Activated CD8-positive, alpha-beta T cell treated with anti-CD3 and anti-CD28 coated beads, Interleukin-2, amount 10 ng/mL, durations not matched to agents 7 days and 5 days (primary cell): ENCODE measurements at regions not wholly inside any gene's neighbourhood (a gene's known extent, or its start where the extent isn't known, plus 50 kb on each side); places are given as distances from the start of the nearest gene placed in this dataset.
"Not testable (repeated sequence)": the region's sequence is repeated elsewhere in the genome, so short reads cannot be mapped to it uniquely, and the experiment has no call there.

Source experiments
- ATAC-seq: fragments of 150-1000 bp; cut with Tn5 transposase; one replicate; pipeline ENCODE4 v1.10.0; 2021; ENCODE audit warnings: moderate library complexity
- CTCF ChIA-PET: fragments of 350-600 bp; sonication (Branson Sonifier 250); formaldehyde crosslinking; loops from one replicate; lab custom pipeline; 2021; ENCODE audit warnings: antibody characterized with exemption; lab: Charles Lee
- POLR2A ChIA-PET: fragments of 350-600 bp; sonication (Branson Sonifier 250); formaldehyde crosslinking; loops from one replicate; lab custom pipeline; 2021; ENCODE audit warnings: antibody characterized with exemption; lab: Charles Lee
- DNase-seq: peaks from one replicate; pipeline ENCODE4 v3.0.0-alpha.2; 2020
- H3K27ac Mint-ChIP-seq: one replicate; pipeline ENCODE4 v1.8.0; 2021; ENCODE audit warnings: mild to moderate bottlenecking, mixed read lengths
- H3K27me3 Mint-ChIP-seq: one replicate; pipeline ENCODE4 v1.8.0; 2021; ENCODE audit warnings: low read depth, mixed read lengths
- H3K36me3 Mint-ChIP-seq: one replicate; pipeline ENCODE4 v1.8.0; 2021; ENCODE audit warnings: low read depth, mixed read lengths
- H3K4me1 Mint-ChIP-seq: one replicate; pipeline ENCODE4 v1.8.0; 2021; ENCODE audit warnings: low read depth, mixed read lengths
- H3K4me3 Mint-ChIP-seq: one replicate; pipeline ENCODE4 v1.8.0; 2021; ENCODE audit warnings: mild to moderate bottlenecking, mixed read lengths
- H3K9me3 Mint-ChIP-seq: one replicate; pipeline ENCODE4 v1.8.0; 2022; ENCODE audit warnings: mixed read lengths; ENCODE audit not compliant: insufficient read depth

DNA sequence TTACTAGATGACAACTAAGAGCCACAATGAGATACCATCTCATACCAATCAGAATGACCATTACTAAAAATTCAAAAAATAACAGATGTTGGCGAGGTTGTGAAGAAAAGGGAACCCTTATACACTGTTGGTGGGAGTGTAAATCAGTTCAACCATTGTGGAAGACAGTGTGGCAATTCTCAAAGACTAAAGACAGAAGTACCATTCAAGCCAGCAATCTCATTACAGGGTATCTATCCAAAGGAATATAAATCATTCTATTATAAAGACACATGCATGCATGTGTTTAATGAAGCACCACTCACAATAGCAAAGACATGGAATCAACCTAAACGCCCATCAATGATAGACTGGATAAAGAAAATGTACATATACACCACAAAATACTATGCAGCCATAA, 705.1 kb upstream of the ACVR2A start:
- CTCF ChIA-PET, ATAC-seq, H3K4me1 Mint-ChIP-seq, H3K27me3 Mint-ChIP-seq, DNase-seq, H3K4me3 Mint-ChIP-seq, H3K36me3 Mint-ChIP-seq, H3K27ac Mint-ChIP-seq, H3K9me3 Mint-ChIP-seq, POLR2A ChIA-PET: not testable (repeated sequence)

DNA sequence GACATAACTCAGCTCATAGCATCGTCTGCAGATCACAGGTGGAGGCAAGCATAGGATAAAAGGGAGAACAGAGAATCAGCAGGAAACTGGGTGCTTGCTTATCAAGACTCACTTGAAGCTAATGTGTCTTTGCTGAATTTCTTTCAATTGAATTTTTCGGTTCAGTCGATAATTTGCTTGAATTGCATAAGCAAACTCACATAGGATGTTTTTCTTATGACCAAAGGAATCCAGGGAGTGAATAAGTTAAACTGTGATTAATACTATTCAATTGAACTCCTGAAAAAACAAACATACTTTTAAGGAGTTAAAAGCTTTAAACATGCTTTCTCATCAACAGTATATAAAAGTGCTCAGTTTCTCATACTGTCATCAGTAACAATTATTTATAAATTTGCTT, 707.1 kb upstream of the ACVR2A start:
- ChIA-PET POLR2A (no interaction called here), CTCF (no interaction called here)
- Mint-ChIP-seq H3K4me1 (no peaks in the 10 kb centered on the region), H3K4me3 (no peak overlapping the region), H3K36me3 (no peaks in the 10 kb centered on the region), H3K27me3 (no peaks in the 10 kb centered on the region), H3K9me3 (no peaks in the 10 kb centered on the region), H3K27ac (no peak overlapping the region)
- ATAC-seq (no peak), DNase-seq (no peak)

DNA sequence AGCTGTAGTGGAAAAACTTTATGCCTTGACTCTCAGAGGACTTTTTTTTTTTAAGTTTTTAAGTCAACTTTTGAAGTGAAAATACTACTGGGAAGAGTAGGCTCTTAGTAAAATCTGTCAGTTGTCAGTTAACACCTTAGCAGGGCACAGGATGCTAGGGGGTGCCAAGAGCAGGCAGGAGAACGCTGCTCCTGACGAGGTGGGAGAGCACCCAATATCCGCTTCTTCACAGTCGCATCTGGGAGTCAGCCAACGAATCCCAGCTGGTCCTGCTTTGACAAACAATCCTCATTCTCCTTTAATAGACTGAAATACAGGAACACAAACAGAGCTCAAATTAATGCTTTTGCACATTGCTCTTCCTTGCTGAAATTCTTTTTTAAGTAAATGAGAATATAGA, 709.5 kb upstream of the ACVR2A start:
- Mint-ChIP-seq H3K4me3 (no peak overlapping the region), H3K4me1 (no peaks in the 10 kb centered on the region), H3K27me3 (no peaks in the 10 kb centered on the region), H3K27ac (no peak overlapping the region), H3K9me3 (no peaks in the 10 kb centered on the region), H3K36me3 (no peaks in the 10 kb centered on the region)
- POLR2A ChIA-PET: no interaction called here
- CTCF ChIA-PET: no interaction called here
- ATAC-seq: no peak
- no peak for DNase-seq

DNA sequence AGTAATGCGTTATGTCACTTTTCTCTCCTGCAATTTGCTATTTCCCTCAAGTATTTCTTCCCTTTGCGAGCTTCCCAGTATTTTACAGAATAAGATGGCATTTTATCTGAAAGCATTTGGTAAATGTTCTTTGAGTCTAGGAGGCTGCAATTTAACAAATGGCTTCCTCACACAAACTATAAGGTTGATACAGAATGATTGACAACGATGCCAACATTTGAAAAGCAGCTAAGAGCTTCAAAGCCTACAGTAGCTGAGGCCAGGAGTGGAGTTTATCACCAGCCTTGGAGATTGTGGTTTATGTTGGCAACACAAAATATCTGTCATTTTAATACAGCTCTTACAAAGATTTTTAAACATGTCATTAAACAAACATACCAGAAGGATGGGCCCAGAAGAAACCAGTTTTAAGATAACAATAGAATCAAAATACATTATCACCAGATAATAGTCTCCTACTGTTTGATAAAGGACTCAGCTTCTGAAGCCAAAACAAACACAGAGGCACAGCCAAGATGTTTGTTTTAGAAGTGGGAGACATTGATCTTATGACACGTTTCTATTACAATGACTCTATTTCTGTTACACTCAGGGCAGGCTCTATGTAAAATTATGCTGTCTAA, 711.4 kb upstream of the ACVR2A start:
- no peaks in the 10 kb centered on the region for H3K9me3 Mint-ChIP-seq
- no peaks in the 10 kb centered on the region for H3K36me3 Mint-ChIP-seq
- DNase-seq (no peak), ATAC-seq (no peak)
- no peaks in the 10 kb centered on the region for H3K4me1 Mint-ChIP-seq
- no peaks in the 10 kb centered on the region for H3K27me3 Mint-ChIP-seq
- POLR2A ChIA-PET: no interaction called here
- CTCF ChIA-PET: no interaction called here
- H3K4me3 Mint-ChIP-seq: no peak overlapping the region
- no peak overlapping the region for H3K27ac Mint-ChIP-seq

DNA sequence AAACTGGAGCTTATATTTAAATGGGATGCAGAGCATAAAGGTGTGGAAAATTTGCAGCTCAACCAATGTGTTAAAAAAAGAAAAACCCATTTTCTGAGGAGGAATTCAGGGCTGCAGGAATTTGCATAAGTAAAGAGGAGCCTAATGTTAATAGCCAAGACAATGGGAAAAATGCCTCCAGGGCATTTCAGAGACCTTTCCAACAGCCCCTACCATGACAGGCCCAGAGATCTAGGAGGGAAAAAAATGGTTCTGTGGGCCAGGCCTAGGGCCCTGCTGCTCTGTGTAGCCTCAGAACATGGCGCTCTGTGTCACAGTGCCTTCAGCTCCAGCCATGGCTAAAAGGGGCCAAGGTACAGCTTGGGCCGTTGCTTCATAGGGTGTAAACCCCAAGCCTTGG, 719.7 kb upstream of the ACVR2A start:
- no peaks in the 10 kb centered on the region for H3K36me3 Mint-ChIP-seq
- no peak for ATAC-seq
- no peaks in the 10 kb centered on the region for H3K9me3 Mint-ChIP-seq
- H3K4me1 Mint-ChIP-seq: no peaks in the 10 kb centered on the region
- ChIA-PET POLR2A (no interaction called here), CTCF (no interaction called here)
- no peak overlapping the region for H3K27ac Mint-ChIP-seq
- no peak for DNase-seq
- H3K4me3 Mint-ChIP-seq: no peak overlapping the region
- no peaks in the 10 kb centered on the region for H3K27me3 Mint-ChIP-seq

DNA sequence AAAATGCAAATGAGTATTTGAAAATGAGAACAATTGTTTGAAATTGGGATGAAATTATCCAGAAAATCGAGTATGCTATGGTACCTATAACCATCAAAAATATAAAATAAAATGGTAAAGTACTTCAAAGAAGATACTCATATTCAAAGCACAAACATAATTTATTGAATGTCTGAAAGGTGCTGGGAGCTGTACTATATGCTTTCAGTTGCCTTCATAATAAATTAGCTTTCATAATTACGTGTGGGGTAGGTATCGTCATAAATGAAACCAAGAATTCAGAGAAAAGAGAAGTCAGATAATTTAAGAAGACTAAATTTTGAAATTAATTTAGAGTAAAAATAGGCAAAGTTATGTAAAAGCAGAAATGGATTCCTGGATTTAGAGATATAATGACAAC, 721.9 kb upstream of the ACVR2A start:
- CTCF ChIA-PET: no interaction called here
- H3K4me3 Mint-ChIP-seq: no peak overlapping the region
- H3K27me3 Mint-ChIP-seq: no peaks in the 10 kb centered on the region
- POLR2A ChIA-PET: no interaction called here
- H3K27ac Mint-ChIP-seq: no peak overlapping the region
- ATAC-seq (no peak), DNase-seq (no peak)
- no peaks in the 10 kb centered on the region for H3K36me3 Mint-ChIP-seq
- no peaks in the 10 kb centered on the region for H3K4me1 Mint-ChIP-seq
- H3K9me3 Mint-ChIP-seq: no peaks in the 10 kb centered on the region

DNA sequence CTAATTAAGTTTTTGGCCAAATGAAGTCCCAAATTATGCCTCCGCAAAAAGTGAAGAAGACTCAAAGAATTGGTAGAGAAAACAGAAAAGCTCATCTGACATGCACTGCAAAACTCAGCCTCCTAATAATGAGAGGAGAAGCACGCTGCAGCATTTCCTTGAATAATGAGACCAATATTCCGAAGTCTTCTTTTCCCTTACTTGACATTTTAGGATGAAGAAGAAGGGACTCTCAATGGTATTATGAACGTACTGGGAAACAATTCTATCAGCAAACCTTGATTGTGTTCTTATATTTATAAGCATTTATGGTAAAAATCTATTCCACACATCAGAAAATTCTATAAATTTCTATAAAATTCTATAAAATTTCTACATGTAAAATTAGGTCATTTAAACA, 733.9 kb upstream of the ACVR2A start:
- no peak for ATAC-seq
- Mint-ChIP-seq H3K9me3 (no peaks in the 10 kb centered on the region), H3K4me3 (no peak overlapping the region), H3K4me1 (no peaks in the 10 kb centered on the region), H3K36me3 (no peaks in the 10 kb centered on the region), H3K27ac (no peak overlapping the region), H3K27me3 (no peaks in the 10 kb centered on the region)
- DNase-seq: no peak
- ChIA-PET POLR2A (no interaction called here), CTCF (no interaction called here)

DNA sequence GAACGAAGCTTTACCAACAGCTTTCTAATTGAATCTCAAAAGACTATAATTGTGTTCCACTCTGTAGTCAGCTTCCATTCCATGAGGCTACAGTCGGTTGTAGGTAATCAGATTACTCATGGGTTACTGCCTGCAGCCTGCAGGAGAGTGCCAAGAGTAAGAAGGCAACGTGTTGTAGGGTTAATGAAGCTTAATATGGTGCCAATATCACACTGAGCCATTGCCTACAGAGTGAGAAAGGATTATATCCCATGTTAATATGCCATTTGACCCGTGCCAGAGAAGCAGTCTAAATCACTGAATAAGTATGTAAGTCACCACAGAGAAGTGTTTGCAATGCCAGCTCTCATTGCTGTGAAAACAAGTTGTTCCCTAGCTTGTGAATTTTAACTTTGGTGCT, 734.5 kb upstream of the ACVR2A start:
- no peaks in the 10 kb centered on the region for H3K9me3 Mint-ChIP-seq
- CTCF ChIA-PET: no interaction called here
- H3K27ac Mint-ChIP-seq: no peak overlapping the region
- DNase-seq (no peak), ATAC-seq (no peak)
- H3K4me3 Mint-ChIP-seq: no peak overlapping the region
- H3K36me3 Mint-ChIP-seq: no peaks in the 10 kb centered on the region
- POLR2A ChIA-PET: no interaction called here
- no peaks in the 10 kb centered on the region for H3K4me1 Mint-ChIP-seq
- H3K27me3 Mint-ChIP-seq: no peaks in the 10 kb centered on the region

DNA sequence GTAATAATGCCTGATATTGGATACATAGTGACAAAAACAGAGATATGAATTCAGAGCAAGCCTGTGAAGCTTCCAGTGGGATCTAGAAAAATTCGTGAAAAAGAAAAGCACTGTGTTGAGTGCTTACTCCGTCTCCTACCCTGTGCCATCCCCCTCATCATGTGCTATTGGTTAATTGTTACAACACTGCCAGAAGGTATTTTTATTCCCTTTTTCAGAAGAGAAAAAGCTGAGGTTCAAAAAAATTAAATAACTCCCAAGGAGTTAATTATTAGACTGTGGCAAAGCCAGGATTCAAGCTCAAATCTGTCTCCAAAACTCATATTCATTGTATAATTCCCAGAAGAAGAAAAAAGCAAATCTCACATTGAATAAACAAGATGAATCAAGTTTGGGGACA, 735.5 kb upstream of the ACVR2A start:
- H3K36me3 Mint-ChIP-seq: no peaks in the 10 kb centered on the region
- H3K9me3 Mint-ChIP-seq: no peaks in the 10 kb centered on the region
- no peaks in the 10 kb centered on the region for H3K4me1 Mint-ChIP-seq
- no peak overlapping the region for H3K27ac Mint-ChIP-seq
- H3K27me3 Mint-ChIP-seq: no peaks in the 10 kb centered on the region
- ChIA-PET POLR2A (no interaction called here), CTCF (no interaction called here)
- no peak overlapping the region for H3K4me3 Mint-ChIP-seq
- DNase-seq (no peak), ATAC-seq (no peak)

DNA sequence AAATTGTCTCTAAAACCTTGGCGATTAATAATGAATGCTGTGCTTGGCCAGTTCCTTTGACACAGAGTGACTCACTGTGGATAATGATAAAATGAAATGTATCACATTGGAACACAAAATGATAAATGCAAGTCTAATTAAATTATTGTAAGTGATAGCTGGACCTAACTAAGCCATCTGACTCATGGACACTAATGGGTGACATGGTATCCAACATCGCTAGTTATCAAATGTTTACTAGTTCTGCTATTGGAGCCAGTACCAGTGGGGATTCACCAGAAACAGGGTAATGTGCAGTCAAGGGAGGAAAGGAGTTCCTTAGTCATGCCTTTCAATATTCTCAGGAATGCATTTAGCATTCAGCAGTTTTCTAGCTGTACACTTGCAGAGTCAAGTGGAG, 736.3 kb upstream of the ACVR2A start:
- no peak for DNase-seq
- Mint-ChIP-seq H3K27me3 (no peaks in the 10 kb centered on the region), H3K4me3 (no peak overlapping the region), H3K4me1 (no peaks in the 10 kb centered on the region), H3K27ac (no peak overlapping the region), H3K9me3 (no peaks in the 10 kb centered on the region), H3K36me3 (no peaks in the 10 kb centered on the region)
- POLR2A ChIA-PET: no interaction called here
- CTCF ChIA-PET: no interaction called here
- no peak for ATAC-seq

DNA sequence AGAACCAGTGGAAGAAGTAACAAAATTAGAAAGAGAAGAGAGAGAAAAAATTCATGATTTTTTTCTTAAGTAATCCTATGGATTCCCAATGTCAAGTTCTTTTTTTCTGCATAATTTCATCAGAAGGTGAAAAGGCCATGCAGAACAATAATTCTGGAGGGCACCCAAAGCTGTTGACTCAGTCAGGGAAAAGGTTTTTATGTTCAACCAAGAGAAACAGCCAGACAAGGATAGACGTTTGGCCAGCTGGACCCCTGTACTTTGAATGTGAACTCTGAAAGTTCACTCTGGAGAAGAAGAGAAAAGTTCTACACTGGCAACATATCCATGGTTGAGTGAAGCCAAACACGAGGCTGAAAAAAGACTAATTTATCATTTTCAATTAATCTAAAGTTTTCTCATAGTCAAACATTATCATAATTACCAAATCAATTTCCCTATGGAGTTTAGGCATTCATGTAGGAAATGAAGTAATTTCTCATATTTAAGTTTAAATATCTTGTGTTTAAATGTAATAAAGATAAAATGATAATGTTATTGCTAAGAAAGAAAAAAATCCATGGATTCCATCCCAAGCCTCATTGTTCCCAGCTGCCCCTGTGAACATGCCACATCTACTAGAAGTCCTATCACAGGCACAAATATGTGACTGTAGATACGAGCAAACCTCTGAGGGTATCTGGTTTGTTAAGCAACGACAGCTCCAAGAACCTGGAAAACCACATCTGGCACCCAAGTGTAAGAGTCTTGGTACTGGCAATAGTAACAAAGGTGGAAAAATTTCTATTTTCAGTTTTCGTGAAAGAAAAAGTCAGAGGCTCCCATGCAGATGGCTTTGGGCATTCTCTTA, 742.7 kb upstream of the ACVR2A start:
- no peaks in the 10 kb centered on the region for H3K36me3 Mint-ChIP-seq
- H3K27me3 Mint-ChIP-seq: no peaks in the 10 kb centered on the region
- H3K27ac Mint-ChIP-seq: no peak overlapping the region
- ChIA-PET CTCF (no interaction called here), POLR2A (no interaction called here)
- H3K4me1 Mint-ChIP-seq: no peaks in the 10 kb centered on the region
- ATAC-seq (no peak), DNase-seq (no peak)
- H3K4me3 Mint-ChIP-seq: no peak overlapping the region
- no peaks in the 10 kb centered on the region for H3K9me3 Mint-ChIP-seq

DNA sequence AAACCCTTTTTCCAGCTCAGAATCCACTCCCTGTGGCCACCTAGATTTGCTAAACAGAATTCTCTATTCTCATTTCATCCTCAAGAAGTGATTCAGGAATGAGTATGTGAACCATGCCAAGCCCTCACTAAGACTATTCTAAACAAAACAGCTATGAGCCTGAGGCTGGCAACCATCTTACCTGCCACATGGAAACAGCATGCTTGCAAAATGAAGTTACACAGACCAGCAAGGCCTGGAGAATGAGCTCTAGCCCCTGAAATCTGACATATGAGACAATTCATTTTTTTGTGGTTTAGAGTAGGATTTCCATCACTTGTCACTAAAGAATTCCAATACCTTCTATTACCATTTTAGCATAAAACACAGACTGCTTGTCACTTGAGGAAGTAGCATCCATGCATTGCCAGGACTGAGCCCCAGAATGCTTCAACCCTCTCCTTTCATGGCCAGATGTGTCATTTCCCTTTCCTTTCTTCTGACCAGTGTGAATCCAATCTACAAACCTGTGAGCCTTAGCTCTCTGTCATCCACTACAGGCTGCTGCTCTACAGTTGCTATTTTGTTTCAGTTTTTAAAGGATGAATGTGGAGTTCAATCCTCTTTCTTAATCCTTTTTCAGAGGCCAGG, 744.3 kb upstream of the ACVR2A start:
- no peak for DNase-seq
- ChIA-PET POLR2A (no interaction called here), CTCF (no interaction called here)
- no peaks in the 10 kb centered on the region for H3K4me1 Mint-ChIP-seq
- ATAC-seq: no peak
- H3K27ac Mint-ChIP-seq: no peak overlapping the region
- H3K27me3 Mint-ChIP-seq: no peaks in the 10 kb centered on the region
- H3K36me3 Mint-ChIP-seq: no peaks in the 10 kb centered on the region
- no peak overlapping the region for H3K4me3 Mint-ChIP-seq
- H3K9me3 Mint-ChIP-seq: no peaks in the 10 kb centered on the region
